Hematopoietic multipotent progenitor cell treated with erythropoietin and hydrocortisone succinate and interleukin-3 and kit ligand, for 8 days (in vitro differentiated cells): ENCODE measurements at regions not wholly inside any gene's neighbourhood (a gene's known extent, or its start where the extent isn't known, plus 50 kb on each side); places are given as distances from the start of the nearest gene placed in this dataset.
"Not testable (repeated sequence)": the region's sequence is repeated elsewhere in the genome, so short reads cannot be mapped to it uniquely, and the experiment has no call there.

Experiments used
- DNase-seq: peaks from one replicate; pipeline ENCODE4 v3.0.0-alpha.2; 2015

DNA sequence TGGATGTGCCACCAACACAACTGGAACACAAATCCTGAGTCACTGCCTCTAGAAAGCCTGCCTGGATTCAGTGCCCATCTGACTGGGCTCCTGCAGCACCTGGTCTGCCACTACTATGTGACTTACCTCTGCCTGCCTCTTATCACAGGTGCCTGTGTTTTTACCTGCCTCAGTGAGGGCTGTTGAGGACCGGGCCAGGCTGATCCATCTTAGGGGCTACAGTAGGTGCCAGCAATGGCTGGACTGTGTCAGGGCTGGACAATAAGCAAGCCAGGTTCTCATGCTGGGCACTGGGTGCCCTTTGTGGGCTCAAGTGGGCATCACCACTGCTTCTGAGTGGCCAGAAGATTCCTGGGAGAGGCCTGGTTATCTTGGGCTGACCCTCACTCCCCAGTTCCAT, 948.6 kb upstream of the TPTE start:
- not testable (repeated sequence) for DNase-seq

DNA sequence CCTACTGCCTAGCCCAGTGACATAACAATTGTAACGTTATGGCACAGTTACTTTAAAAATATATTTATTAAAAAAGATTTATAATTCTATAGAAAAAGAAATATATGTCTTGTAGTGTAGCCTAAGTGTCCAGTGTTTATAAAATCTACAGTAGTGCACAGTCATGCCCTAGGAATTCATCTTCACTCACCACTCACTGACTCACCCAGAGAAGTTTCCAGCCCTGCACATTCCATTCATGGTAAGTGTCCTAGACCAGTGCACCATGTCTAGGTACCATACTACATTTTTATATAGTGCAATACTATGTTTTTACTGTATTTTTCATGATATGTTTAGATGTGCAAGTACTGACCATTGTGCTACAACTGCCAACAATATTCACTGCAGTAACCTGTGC, 947.9 kb upstream of the TPTE start:
- DNase-seq, result not testable (repeated sequence)

DNA sequence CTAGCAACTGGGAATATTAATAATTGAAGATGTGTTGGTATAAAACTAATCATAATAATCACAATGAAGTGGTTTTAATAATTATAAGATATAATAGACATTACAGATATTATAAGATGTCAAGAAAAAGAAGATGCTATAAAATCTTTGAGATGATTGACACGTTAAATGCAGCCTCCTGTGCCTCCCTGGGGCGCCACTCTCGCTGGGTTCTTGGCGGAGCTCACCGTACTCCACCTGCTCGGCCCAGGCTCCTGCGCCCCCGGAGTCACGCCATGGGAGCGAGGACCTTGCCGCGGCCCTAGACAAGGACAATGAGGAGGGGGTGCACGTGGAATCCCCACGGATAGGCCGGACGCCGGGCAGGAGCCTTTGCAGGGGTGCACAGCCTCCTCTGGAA, 942.1 kb upstream of the TPTE start:
- not testable (repeated sequence) for DNase-seq

DNA sequence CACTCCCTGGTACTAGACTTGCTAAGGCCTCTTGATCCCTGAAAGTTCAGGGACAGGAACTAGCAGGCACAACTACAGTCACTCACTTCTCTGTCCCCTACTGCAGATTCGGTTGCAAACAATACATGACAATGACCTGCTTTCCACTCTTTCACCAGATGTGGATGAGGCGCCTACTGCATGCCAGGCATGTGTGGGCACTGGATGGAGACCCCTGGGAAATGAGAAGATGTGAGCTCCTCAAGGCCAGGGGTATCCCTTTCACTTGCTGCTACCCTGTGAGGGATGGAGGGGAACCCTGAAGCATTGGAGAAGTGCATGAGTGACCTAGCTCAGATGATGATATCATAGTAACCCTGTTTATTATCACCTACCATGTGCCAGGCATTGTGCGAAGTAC, 933.4 kb upstream of the TPTE start:
- DNase-seq, result peak; percentile 0

DNA sequence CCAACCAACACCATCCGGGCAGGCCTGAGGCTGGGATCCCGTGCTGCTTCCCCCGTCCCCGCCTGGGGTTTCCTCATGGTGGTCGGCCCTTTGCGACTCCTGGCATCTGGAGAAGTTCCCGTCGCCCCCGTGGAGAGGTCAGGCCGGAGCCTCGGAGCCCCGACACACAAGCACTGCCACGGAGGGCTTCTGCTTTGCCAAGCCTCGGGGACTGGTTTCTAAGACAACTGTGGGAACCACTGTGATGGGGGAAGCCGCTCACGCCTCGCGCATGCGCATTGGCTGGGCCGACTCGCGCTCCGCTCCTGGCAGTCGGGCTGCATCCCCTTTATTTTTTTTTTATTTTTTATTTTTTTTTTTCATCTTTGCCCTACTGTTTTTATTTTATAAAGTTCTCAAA, 928.8 kb upstream of the TPTE start:
- DNase-seq, result not testable (repeated sequence)

DNA sequence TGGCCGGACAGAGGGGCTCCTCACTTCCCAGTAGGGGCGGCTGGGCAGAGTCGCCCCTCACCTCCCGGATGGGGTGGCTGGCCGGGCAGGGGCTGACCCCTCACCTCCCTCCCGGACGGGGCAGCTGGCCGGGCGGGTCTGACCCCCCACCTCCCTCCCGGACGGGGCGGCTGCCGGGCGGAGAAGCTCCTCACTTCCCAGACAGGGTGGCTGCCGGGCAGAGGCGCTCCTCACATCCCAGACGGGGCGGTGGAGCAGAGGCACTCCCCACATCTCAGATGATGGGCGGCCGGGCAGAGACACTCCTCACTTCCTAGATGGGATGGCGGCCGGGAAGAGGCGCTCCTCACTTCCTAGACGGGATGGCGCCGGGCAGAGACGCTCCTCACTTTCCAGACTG, 927.7 kb upstream of the TPTE start:
- not testable (repeated sequence) for DNase-seq

DNA sequence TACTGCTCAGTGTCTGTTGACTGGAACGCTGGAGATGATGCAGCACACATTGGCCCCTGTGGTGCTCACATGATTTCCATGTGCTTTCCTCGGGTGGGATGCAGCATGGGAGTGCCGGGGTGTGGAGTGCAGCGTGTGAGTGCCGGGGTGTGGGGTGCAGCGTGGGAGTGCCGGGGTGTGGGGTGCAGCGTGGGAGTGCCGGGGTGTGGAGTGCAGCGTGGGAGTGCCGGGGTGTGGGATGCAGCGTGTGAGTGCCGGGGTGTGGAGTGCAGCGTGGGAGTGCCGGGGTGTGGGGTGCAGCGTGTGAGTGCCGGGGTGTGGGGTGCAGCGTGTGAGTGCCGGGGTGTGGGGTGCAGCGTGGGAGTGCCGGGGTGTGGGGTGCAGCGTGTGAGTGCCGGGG, 907.4 kb upstream of the TPTE start:
- DNase-seq, result not testable (repeated sequence)

DNA sequence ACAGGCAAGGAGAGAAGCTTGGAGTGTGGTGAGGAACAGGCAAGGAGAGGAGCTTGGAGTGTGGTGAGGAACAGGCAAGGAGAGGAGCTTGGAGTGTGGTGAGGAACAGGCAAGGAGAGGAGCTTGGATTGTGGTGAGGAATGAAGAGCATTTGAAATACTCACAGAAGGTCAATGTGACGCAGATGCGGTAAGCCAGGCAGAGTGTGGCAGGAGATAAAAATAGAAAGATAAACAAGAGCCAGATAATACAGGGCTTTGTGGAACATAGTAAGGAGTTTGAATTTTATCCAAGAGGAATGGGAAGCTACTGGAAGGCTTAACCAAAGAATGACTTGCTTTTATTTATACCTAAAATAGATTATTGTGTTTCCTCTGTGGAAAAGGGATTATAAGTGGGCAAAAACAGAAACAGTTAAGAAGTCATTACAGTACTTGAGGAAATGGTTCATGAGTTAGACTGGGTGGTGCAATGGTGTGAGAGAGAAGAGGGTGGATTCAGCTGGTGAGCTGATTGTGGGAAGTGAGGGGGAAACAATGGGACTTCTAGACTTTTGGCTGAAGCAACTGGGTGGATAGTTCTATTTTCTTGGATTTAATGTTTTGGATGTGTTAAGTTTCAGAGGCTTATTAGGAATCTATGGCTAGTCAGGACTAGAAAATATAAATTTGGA, 900.1 kb upstream of the TPTE start:
- DNase-seq, result not testable (repeated sequence)

DNA sequence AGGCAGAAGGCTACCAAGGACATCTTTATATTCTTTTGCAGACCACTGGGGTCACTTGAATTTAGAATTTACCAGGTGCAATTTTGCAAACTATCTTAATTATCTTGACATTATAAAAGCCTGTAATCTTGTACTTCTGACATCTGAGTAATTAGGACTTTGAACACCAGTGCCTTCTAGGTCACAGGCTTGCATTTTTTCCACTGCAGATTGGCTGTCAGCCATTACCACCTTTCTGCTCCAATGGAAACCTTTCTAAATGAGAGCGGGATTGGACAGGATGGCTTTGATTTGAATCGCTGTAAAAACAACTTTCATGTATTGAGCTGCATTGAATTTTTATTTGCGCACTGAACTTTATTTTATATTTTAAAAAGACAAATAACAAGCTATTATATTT, 893.3 kb upstream of the TPTE start:
- not testable (repeated sequence) for DNase-seq

DNA sequence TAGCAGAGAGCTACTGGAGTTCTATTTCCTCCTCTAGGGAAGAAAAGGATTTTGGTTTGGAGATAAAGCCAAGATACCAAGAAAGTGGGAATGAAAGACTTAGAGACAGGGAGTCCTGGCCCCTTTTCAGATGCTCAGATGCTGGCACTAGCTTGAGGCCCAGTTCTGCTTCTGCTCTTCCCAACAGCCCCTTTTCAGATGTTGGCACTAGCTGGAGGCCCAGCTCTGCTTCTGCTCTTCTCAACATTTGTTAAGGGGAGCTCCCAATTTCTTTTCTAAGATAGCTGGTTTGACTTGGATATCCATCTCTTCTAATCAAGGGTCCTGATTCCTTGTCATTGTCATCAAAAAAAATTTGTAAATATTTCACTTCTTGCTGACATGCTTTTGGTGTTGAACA, 874.0 kb upstream of the TPTE start:
- not testable (repeated sequence) for DNase-seq

DNA sequence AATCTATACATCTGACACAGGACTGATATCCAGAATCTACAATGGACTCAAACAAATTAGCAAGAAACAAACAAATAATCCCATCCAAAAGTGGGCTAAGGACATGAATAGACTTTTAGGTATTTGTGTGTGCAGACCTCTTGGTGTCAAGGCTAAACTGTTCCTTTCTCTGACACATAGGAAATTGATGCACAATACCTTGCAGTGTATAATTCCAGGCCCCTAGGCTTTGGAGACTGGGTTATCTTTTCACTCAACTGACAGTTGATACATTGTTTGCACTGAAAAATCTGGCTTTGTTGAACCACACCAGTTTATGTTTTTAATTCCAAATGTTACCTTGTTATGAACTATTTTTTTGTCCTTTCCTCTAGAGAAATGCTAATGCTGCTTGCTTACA, 873.1 kb upstream of the TPTE start:
- not testable (repeated sequence) for DNase-seq

DNA sequence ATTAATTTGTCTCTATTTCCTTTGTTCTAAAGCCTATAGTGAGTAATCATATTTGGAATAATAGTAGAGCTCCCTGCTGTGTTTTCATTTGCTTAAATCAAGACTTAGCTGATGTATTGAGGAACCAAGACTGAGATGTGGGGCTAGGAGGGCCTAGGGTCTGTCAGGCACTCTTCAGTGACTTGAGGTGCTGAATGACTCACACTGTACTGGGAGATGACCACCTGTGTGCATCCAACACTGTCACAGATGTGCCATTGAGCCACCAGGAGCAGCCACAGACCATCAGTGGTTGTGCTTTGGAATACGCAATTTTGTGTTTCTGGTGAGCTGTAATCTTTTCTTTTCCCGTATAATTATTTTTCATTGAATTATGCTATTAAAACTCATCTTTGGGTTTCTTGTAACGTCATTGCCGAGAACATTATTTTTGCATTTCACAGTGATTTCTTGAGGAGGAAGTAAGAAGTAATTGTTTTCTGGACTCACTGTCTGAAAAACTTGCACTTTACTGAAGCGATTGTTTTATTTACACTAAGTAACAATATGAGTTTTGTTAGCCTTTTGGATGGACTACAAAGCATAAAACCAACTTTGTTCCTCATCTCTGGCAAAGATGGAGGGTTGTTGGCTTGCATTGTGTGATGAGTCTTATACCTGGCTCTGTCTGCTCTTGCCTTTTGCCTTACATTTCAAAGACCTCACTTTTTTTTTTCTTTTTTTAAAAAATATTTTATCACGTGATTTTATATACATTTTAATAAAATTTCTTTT, 872.2 kb upstream of the TPTE start:
- not testable (repeated sequence) for DNase-seq

DNA sequence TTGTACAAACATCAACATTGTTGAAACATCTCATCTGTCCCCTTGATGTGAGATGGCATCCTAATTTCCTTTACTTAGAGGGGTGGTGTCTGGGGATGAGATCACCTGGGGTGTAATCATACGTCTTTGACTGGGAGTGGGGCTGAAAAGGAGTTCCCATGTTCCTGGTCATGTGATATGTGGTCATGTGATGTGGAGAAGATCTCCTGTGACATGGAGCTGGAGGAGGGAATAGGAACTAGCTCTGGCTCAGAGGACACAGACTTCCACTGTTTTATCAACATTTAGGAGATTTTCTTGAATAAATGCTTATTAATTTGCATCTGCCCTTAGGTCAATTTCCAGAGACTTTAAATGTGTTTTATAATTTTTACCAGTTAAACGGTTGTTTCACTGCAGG, 868.6 kb upstream of the TPTE start:
- DNase-seq, result not testable (repeated sequence)

DNA sequence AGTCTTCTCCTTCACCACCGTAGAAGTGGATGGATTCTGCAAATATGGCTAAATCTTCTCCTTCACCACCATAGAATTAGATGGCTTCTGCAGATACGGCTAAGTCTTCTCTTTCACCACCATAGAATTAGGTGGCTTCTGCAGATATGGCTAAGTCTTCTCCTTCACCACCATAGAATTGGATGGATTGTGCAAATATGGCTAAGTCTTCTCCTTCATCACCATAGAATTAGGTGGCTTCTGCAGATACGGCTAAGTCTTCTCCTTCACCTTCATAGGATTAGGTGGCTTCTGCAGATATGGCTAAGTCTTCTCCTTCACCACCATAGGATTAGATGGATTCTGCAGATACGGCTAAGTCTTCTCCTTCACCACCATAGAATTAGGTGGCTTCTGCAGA, 866.2 kb upstream of the TPTE start:
- DNase-seq, result not testable (repeated sequence)

DNA sequence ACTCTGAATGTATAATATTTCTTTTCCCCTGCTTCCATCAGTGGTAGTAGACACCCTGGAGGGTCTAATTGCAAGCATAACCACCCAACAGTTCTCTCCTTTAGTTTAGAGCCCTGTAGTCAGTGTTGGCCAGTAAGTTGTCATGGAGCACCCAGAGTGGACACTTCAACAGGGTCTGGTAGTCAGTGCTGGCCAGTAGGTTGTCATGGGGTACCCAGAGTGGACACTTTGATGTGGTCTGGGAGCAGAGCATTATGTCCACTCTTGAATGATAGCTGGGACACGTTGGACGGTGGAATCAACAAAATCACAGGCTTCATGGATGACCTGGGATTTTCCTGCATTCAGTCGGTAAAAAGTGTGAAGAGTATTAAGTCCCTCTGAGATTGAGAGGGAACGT, 864.9 kb upstream of the TPTE start:
- DNase-seq, result not testable (repeated sequence)

DNA sequence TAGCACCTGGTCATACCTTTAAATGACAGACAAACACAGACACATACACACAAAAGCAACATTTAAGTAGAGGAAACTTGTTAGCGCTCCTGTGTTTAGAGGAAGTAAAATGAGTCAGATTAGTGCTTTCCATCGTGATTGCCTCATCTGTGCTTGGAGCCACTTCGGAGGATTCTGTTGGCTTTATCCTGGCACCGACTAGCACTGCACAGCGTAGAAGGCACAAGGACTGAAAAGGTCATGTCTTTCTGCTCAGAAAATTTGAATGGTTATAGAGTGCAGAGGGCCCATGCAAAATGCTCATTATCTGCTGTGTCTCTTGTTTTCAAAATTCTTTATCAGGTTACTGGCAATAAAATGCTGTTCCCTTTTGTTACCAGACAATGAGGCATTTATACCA, 863.6 kb upstream of the TPTE start:
- DNase-seq, result not testable (repeated sequence)

DNA sequence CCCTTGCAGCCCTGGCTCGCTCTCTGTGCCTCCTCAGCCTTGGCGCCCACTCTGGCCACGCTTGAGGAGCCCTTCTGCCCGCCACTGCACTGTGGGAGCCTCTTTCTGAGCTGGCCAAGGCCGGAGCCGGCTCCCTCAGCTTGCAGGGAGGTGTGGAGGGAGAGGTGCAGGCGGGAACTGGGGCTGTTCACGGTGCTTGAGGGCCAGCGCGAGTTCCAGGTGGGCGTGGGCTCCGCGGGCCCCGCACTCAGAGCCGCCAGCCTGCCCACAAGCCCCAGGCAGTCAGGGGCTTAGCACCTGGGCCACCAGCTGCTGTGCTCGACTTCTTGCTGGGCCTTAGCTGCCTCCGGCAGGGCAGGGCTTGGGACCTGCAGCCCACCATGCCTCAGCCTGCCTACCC, 861.5 kb upstream of the TPTE start:
- not testable (repeated sequence) for DNase-seq

DNA sequence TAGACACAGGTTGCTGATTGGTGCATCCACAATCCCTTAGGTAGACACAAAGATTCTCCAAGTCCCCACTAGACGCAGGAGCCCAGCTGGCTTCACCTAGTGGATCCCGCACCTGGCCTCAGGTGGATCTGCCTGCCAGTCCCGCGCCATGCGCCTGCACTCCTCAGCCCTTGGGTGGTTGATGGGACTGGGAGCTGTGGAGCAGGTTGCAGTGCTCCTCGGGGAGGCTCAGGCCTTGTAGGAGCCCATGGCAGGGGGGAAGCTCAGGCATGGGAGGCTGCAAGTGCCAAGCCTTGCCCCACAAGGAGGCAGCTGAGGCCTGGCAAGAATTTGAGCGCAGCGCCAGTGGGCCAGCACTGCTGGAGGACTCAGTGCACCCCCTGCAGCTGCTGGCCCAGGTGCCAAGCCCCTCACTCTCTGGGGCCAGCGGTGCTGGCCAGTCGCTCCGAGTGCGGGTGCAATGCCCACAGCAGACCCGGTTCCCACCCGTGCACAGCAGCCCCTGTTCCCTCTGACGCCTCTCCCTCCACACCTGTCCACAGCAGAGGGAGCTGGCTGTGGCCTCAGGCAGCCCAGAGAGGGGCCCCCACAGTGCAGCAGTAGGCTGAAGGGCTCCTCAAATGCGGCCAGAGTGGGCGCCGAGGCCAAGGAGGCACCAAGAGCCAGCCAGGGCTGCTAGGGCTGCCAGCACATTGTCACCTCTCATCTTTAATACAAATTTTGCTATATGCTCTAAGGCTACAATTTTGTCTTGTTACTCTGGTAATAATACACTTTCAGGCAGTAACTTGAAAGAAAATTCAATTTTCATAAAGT, 857.3 kb upstream of the TPTE start:
- DNase-seq, result not testable (repeated sequence)

DNA sequence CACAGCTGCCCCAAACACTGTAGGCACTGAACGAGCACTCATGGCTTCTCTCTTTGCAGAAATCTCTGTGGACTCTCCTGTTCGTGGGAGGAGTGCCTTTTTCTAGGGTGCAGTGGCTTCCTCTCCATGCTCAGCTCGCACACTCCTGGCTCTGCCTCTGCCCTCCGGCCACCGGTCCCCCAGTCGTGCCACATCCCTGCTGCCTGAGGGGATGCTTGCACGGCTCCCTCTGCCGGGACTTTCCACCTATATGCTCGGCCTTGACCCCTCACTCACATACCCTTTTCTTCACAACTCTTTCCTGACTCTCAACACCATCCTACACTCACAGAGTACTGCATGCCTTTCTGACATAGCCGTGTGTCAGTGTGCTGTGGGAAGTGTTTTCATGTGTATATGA, 845.6 kb upstream of the TPTE start:
- not testable (repeated sequence) for DNase-seq

DNA sequence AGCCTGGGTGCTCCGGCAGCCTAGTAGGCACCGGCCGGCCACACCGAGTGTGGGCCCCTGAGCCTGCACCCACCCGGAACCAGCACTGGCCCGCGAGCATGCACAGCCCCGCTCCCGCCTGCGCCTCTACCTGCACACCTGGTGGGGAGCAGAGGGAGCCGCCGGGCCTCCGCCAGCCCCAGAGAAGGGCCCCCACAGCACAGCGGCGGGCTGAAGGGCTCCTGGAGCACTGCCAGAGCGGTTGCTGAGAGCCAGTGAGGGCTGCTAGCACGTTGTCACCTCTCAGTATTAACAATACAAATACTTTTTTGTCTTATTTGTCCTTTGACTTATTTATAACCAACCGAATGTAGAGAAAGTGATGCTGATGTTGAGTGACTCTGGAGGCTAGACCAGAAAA, 842.4 kb upstream of the TPTE start:
- DNase-seq, result not testable (repeated sequence)

DNA sequence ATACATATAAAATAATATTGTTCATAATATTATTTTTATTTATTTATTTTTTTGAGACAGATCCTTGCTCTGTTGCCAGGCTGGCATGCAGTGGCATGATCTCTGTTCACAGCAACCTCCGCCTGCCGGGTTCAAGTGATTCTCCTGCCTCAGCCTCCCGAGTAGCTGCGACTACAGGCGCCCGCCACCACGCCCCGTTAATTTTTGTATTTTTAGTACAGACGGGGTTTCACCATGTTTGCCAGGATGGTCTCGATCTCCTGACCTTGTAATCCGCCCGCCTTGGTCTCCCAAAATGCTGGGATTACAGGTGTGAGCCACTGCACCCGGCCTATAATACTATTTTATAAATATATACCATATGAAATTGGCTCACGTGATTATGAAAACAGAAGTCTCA, 832.4 kb upstream of the TPTE start:
- DNase-seq, result not testable (repeated sequence)

DNA sequence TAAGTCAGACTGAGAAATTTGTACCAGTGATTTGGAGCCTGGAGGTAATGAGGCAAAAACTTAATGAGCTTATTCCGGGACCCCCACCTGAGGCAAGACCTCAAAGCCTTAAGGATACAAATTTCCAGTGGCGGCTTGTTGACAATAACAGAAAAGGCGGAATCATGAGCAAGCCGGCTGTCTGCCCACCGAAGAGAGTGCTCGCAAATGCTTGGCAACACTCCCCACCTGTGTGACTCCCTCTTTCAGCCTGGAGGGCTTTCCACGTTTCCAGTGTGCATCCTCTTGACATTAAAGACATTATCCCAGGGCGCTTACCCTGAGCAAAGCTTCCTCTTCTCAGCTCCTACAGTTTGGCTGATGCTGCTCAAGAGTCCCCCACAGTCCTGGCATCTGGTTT, 830.4 kb upstream of the TPTE start:
- not testable (repeated sequence) for DNase-seq

DNA sequence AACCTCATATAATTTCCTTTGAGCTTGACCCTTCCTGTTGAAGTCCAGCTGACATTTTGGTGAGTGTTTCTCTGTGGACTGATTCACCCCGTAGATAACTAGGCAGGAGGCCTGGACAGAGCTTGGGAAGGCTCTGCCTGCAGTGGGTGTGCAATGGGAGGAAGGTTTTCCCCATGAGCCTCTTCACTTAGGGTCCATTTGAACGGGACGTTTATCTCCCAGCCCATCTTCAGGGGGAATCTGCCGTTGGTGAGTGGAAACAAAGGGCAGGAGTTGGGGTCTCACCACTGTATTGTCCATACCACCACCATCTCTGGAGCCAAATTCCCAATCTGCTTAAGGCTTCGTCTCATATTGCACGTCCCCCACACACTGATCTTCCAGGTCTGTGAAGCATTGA, 825.6 kb upstream of the TPTE start:
- DNase-seq, result not testable (repeated sequence)

DNA sequence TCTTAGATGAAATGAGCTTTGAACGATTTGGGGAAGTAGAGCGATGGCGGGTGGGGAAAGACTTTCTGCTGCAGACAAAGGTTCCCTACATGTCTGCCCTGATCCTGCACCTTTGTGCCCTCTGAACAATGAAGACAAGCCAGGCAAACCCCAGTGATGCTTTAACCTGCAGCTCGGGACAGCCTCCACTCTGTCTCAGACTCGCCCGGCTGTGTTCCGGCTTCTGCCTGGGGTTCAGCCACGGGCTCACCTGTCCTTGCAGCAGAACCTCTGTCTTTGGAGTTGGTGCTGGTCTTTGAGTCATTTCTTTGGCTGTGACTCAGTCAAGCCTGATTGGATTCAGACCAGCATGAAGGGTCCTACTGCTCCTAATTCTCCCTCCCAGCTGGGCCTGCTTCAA, 823.6 kb upstream of the TPTE start:
- not testable (repeated sequence) for DNase-seq
